ENCODE measurements at regions not wholly inside any gene's neighbourhood (a gene's known extent, or its start where the extent isn't known, plus 50 kb on each side); places are given as distances from the start of the nearest gene placed in this dataset.

GRCh38 chr6:113094779-113095178 is 747.6 kb downstream of the RFPL4B start:
- H3K4me3 Mint-ChIP-seq = no peak overlapping the region
- H3K36me3 Mint-ChIP-seq (ENCODE audit: low read depth) = no peaks in the 10 kb centered on the region
- H3K27ac Mint-ChIP-seq = no peak overlapping the region
- H3K27me3 Mint-ChIP-seq = no peaks in the 10 kb centered on the region
- no peaks in the 10 kb centered on the region for H3K4me1 Mint-ChIP-seq (ENCODE audit: low read depth)
- no peaks in the 10 kb centered on the region for H3K9me3 Mint-ChIP-seq

GRCh38 chr6:113095841-113096240 is 748.7 kb downstream of the RFPL4B start:
- no peak overlapping the region for H3K27ac Mint-ChIP-seq
- no peaks in the 10 kb centered on the region for H3K27me3 Mint-ChIP-seq
- H3K9me3 Mint-ChIP-seq = no peaks in the 10 kb centered on the region
- no peaks in the 10 kb centered on the region for H3K4me1 Mint-ChIP-seq (ENCODE audit: low read depth)
- no peak overlapping the region for H3K4me3 Mint-ChIP-seq
- H3K36me3 Mint-ChIP-seq (ENCODE audit: low read depth) = no peaks in the 10 kb centered on the region

- Mint-ChIP-seq H3K4me1 (ENCODE audit: low read depth) (no peaks in the 10 kb centered on the region), H3K27me3 (no peaks in the 10 kb centered on the region), H3K36me3 (ENCODE audit: low read depth) (no peaks in the 10 kb centered on the region), H3K4me3 (no peak overlapping the region), H3K9me3 (no peaks in the 10 kb centered on the region), H3K27ac (no peak overlapping the region)
Measured at GRCh38 chr6:113102761-113103160, 754.4 kb upstream of the MARCKS start.

- Mint-ChIP-seq H3K4me3 (no peak overlapping the region), H3K27ac (no peak overlapping the region), H3K27me3 (no peaks in the 10 kb centered on the region), H3K36me3 (ENCODE audit: low read depth) (no peaks in the 10 kb centered on the region), H3K9me3 (no peaks in the 10 kb centered on the region), H3K4me1 (ENCODE audit: low read depth) (no peaks in the 10 kb centered on the region)
Measured at GRCh38 chr6:113103634-113104361, 753.3 kb upstream of the MARCKS start.

GRCh38 chr6:113104541-113104940 is 752.6 kb upstream of the MARCKS start:
- no peaks in the 10 kb centered on the region for H3K4me1 Mint-ChIP-seq (ENCODE audit: low read depth)
- H3K4me3 Mint-ChIP-seq = no peak overlapping the region
- no peak overlapping the region for H3K27ac Mint-ChIP-seq
- H3K36me3 Mint-ChIP-seq (ENCODE audit: low read depth) = no peaks in the 10 kb centered on the region
- H3K9me3 Mint-ChIP-seq = no peaks in the 10 kb centered on the region
- H3K27me3 Mint-ChIP-seq = no peaks in the 10 kb centered on the region

- no peak overlapping the region for H3K4me3 Mint-ChIP-seq
- H3K27ac Mint-ChIP-seq = no peak overlapping the region
- H3K4me1 Mint-ChIP-seq (ENCODE audit: low read depth) = no peaks in the 10 kb centered on the region
- H3K36me3 Mint-ChIP-seq (ENCODE audit: low read depth) = no peaks in the 10 kb centered on the region
- no peaks in the 10 kb centered on the region for H3K9me3 Mint-ChIP-seq
- no peaks in the 10 kb centered on the region for H3K27me3 Mint-ChIP-seq
Measured at GRCh38 chr6:113104951-113105350, 752.2 kb upstream of the MARCKS start.

- no peaks in the 10 kb centered on the region for H3K4me1 Mint-ChIP-seq (ENCODE audit: low read depth)
- no peak overlapping the region for H3K27ac Mint-ChIP-seq
- no peaks in the 10 kb centered on the region for H3K36me3 Mint-ChIP-seq (ENCODE audit: low read depth)
- H3K4me3 Mint-ChIP-seq = no peak overlapping the region
- H3K9me3 Mint-ChIP-seq = peaks cover 14% of the 10 kb centered on the region
- no peaks in the 10 kb centered on the region for H3K27me3 Mint-ChIP-seq
Measured at GRCh38 chr6:113110211-113110610, 746.9 kb upstream of the MARCKS start.

GRCh38 chr6:113111550-113111949 is 745.6 kb upstream of the MARCKS start:
- Mint-ChIP-seq H3K36me3 (ENCODE audit: low read depth) (no peaks in the 10 kb centered on the region), H3K27ac (no peak overlapping the region), H3K4me3 (no peak overlapping the region), H3K4me1 (ENCODE audit: low read depth) (no peaks in the 10 kb centered on the region), H3K27me3 (no peaks in the 10 kb centered on the region), H3K9me3 (peaks cover 14% of the 10 kb centered on the region)

- Mint-ChIP-seq H3K27me3 (no peaks in the 10 kb centered on the region), H3K4me1 (ENCODE audit: low read depth) (no peaks in the 10 kb centered on the region), H3K4me3 (no peak overlapping the region), H3K27ac (no peak overlapping the region), H3K36me3 (ENCODE audit: low read depth) (no peaks in the 10 kb centered on the region), H3K9me3 (peaks cover 14% of the 10 kb centered on the region)
Measured at GRCh38 chr6:113112086-113112485, 745.1 kb upstream of the MARCKS start.

- Mint-ChIP-seq H3K27ac (no peak overlapping the region), H3K27me3 (no peaks in the 10 kb centered on the region), H3K4me1 (ENCODE audit: low read depth) (no peaks in the 10 kb centered on the region), H3K4me3 (no peak overlapping the region), H3K36me3 (ENCODE audit: low read depth) (no peaks in the 10 kb centered on the region), H3K9me3 (peaks cover 14% of the 10 kb centered on the region)
Measured at GRCh38 chr6:113115196-113115595, 741.9 kb upstream of the MARCKS start.

- Mint-ChIP-seq H3K27me3 (no peaks in the 10 kb centered on the region), H3K27ac (no peak overlapping the region), H3K36me3 (ENCODE audit: low read depth) (no peaks in the 10 kb centered on the region), H3K4me1 (ENCODE audit: low read depth) (no peaks in the 10 kb centered on the region), H3K9me3 (no peaks in the 10 kb centered on the region), H3K4me3 (no peak overlapping the region)
Measured at GRCh38 chr6:113120224-113120581, 736.9 kb upstream of the MARCKS start.

GRCh38 chr6:113120582-113121285 is 736.4 kb upstream of the MARCKS start:
- no peak overlapping the region for H3K4me3 Mint-ChIP-seq
- H3K36me3 Mint-ChIP-seq (ENCODE audit: low read depth) = no peaks in the 10 kb centered on the region
- H3K9me3 Mint-ChIP-seq = no peaks in the 10 kb centered on the region

GRCh38 chr6:113121571-113121970 is 735.6 kb upstream of the MARCKS start:
- Mint-ChIP-seq H3K27me3 (no peaks in the 10 kb centered on the region), H3K4me3 (no peak overlapping the region), H3K9me3 (no peaks in the 10 kb centered on the region), H3K27ac (no peak overlapping the region), H3K36me3 (ENCODE audit: low read depth) (no peaks in the 10 kb centered on the region), H3K4me1 (ENCODE audit: low read depth) (no peaks in the 10 kb centered on the region)

More at GRCh38 chr6:113120582-113121285, 736.4 kb upstream of the MARCKS start:
- Mint-ChIP-seq H3K27me3 (no peaks in the 10 kb centered on the region), H3K4me1 (ENCODE audit: low read depth) (no peaks in the 10 kb centered on the region), H3K27ac (no peak overlapping the region)

- no peak overlapping the region for H3K4me3 Mint-ChIP-seq
- H3K4me1 Mint-ChIP-seq (ENCODE audit: low read depth) = no peaks in the 10 kb centered on the region
- H3K36me3 Mint-ChIP-seq (ENCODE audit: low read depth) = no peaks in the 10 kb centered on the region
- H3K27ac Mint-ChIP-seq = no peak overlapping the region
- no peaks in the 10 kb centered on the region for H3K9me3 Mint-ChIP-seq
- no peaks in the 10 kb centered on the region for H3K27me3 Mint-ChIP-seq
Measured at GRCh38 chr6:113122060-113122459, 735.1 kb upstream of the MARCKS start.

GRCh38 chr6:113125626-113126025 is 731.5 kb upstream of the MARCKS start:
- H3K9me3 Mint-ChIP-seq = no peaks in the 10 kb centered on the region
- H3K27me3 Mint-ChIP-seq = no peaks in the 10 kb centered on the region
- H3K4me1 Mint-ChIP-seq (ENCODE audit: low read depth) = no peaks in the 10 kb centered on the region
- no peaks in the 10 kb centered on the region for H3K36me3 Mint-ChIP-seq (ENCODE audit: low read depth)
- H3K27ac Mint-ChIP-seq = no peak overlapping the region
- no peak overlapping the region for H3K4me3 Mint-ChIP-seq
